GM21528 (cell line): ENCODE measurements at regions not wholly inside any gene's neighbourhood (a gene's known extent, or its start where the extent isn't known, plus 50 kb on each side); places are given as distances from the start of the nearest gene placed in this dataset.
"Not testable (repeated sequence)": the region's sequence is repeated elsewhere in the genome, so short reads cannot be mapped to it uniquely, and the experiment has no call there.

Experiments
- ATAC-seq: cut with Tn5 transposase; IDR thresholded peaks from one replicate; pipeline ENCODE4 v1.9.1; 2021; ENCODE audit warnings: mild to moderate bottlenecking, moderate library complexity; ENCODE audit not compliant: unreplicated experiment, low FRiP score

- no peak for ATAC-seq
Observed at GRCh38 chr11:134662629-134663360, 250.8 kb upstream of the B3GAT1 start.

- no peak for ATAC-seq
Observed at GRCh38 chr11:134661660-134662059, 249.6 kb upstream of the B3GAT1 start.

GRCh38 chr11:134660416-134660815 is 248.4 kb upstream of the B3GAT1 start:
- no peak for ATAC-seq

- ATAC-seq, result no peak
Observed at GRCh38 chr11:134659882-134660281, 247.8 kb upstream of the B3GAT1 start.

GRCh38 chr11:134658481-134659225 is 246.6 kb upstream of the B3GAT1 start:
- ATAC-seq, result no peak

GRCh38 chr11:134657631-134658030 is 245.6 kb upstream of the B3GAT1 start:
- no peak for ATAC-seq

GRCh38 chr11:134656861-134657540 is 245.0 kb upstream of the B3GAT1 start:
- no peak for ATAC-seq

GRCh38 chr11:134656086-134656840 is 244.2 kb upstream of the B3GAT1 start:
- ATAC-seq, result not testable (repeated sequence)

GRCh38 chr11:134655189-134655989 is 243.3 kb upstream of the B3GAT1 start:
- no peak for ATAC-seq

GRCh38 chr11:134654161-134654915 is 242.3 kb upstream of the B3GAT1 start:
- ATAC-seq, result no peak

GRCh38 chr11:134652586-134653255 is 240.7 kb upstream of the B3GAT1 start:
- no peak for ATAC-seq

GRCh38 chr11:134647066-134647743 is 235.2 kb upstream of the B3GAT1 start:
- ATAC-seq, result no peak

GRCh38 chr11:134646561-134646960 is 234.5 kb upstream of the B3GAT1 start:
- no peak for ATAC-seq

- no peak for ATAC-seq
Observed at GRCh38 chr11:134645576-134645975, 233.5 kb upstream of the B3GAT1 start.

GRCh38 chr11:134644476-134645456 is 232.7 kb upstream of the B3GAT1 start:
- ATAC-seq, result no peak

GRCh38 chr11:134643115-134644012 is 231.3 kb upstream of the B3GAT1 start:
- no peak for ATAC-seq
